GM18873 (cell line): ENCODE measurements at regions not wholly inside any gene's neighbourhood (a gene's known extent, or its start where the extent isn't known, plus 50 kb on each side); places are given as distances from the start of the nearest gene placed in this dataset.
"Not testable (repeated sequence)": the region's sequence is repeated elsewhere in the genome, so short reads cannot be mapped to it uniquely, and the experiment has no call there.

ENCODE experiments used
- ATAC-seq: cut with Tn5 transposase; IDR thresholded peaks from one replicate; pipeline ENCODE4 v1.9.1; 2021; ENCODE audit warnings: mild to moderate bottlenecking, moderate library complexity, moderate number of reproducible peaks; ENCODE audit not compliant: unreplicated experiment, low FRiP score

GRCh38 chr1:187771396-187771795 lies 942.6 kb downstream of the PLA2G4A start:
- ATAC-seq, result no peak

DNA sequence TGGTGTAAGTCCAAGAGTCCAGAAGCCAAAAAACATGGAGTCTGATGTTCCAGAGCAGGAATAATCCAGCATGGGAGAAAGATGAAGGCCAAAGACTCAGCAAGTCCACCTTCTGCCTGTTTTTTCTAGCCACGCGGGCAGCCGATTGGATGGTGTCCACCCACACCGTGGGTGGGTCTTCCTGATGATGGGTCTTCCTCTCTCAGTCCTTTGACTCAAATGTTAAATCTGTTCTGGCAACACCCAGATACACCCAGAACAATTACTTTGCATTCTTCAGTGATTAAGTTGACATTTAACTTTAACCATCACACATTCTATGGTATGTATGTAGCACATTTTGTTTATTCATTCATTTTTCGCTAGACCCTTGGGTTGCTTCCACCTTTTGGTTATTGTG lies 944.4 kb downstream of the PLA2G4A start:
- ATAC-seq, result no peak

DNA sequence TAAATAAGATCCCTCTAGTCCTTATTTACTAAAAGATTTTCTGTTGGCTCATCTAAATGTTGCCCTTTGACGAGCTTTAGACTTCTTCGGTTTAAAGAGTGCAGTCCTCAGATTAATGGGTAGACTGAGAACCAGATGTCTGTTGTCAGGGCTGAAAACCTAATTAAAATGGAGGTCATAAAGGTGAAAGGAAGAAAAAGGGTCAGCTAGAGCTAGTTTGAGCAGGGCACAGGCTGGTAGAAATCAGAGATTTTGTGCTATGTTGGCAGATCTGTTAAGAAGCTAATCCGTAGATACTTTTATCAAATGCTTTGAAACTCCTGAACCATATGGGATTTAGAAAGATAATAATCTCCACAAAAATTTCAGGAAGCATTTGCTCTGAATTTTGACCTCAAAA lies 959.0 kb downstream of the PLA2G4A start:
- no peak for ATAC-seq

GRCh38 chr1:187788718-187789117 lies 960.0 kb downstream of the PLA2G4A start:
- no peak for ATAC-seq

GRCh38 chr1:187790724-187791123 lies 962.0 kb downstream of the PLA2G4A start:
- no peak for ATAC-seq

DNA sequence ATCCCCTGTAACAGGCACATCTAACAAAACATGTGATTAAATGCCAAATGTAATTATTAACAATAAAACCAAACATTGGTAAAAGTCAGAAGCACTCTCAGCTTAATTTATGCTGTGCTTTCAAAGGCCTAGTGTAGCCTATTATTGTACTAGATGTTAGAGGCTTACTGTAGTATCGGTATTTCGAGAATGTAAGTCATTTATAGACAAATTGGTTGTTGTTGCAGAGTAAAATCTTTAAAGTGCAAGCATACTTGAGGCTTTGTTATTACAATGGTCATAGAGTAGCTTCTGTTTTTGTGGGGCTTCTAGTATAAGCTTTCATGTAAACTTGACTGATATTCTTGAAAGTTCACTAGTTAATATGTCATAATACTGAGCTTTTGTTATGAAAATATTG lies 965.8 kb downstream of the PLA2G4A start:
- ATAC-seq, result no peak

- ATAC-seq, result no peak
Measured at GRCh38 chr1:187809549-187809948, 980.8 kb downstream of the PLA2G4A start.

GRCh38 chr1:187816646-187817045 lies 987.9 kb downstream of the PLA2G4A start:
- no peak for ATAC-seq

DNA sequence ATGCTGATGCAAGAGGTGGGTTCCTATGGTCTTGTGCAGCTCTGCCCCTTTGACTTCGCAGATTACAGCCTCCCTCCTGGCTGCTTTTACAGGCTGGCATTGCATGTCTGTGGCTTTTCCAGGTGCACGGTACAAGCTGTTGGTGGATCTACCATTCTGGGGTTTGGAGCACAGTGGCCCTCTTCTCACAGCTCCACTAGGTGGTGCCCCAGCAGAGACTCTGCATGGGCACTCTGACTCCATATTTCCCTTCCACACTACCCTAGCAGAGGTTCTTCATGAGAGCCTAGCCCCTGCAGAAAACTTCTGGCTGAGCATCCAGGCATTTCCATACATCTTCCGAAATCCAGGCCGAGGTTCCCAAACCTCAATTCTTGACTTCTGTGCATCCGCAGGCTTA lies 989.0 kb downstream of the PLA2G4A start:
- no peak for ATAC-seq

DNA sequence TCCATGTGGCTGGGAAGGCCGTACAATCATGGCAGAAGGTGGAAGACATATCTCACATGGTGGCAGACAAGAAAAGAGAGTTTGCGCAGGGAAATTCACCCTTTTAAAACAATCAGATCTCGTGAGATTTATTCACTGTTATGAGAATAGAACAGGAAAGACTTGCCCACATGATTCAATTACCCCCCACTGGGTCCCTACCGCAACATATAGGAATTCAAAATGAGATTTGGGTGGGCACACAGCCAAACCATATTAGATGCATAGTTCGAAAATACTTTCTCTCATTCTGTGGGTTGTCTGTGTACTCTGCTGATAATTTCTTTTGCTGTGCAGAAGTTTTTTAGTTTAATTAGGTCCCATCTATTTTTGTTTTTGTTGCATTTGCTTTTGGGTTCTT lies 990.3 kb downstream of the PLA2G4A start:
- ATAC-seq, result no peak

DNA sequence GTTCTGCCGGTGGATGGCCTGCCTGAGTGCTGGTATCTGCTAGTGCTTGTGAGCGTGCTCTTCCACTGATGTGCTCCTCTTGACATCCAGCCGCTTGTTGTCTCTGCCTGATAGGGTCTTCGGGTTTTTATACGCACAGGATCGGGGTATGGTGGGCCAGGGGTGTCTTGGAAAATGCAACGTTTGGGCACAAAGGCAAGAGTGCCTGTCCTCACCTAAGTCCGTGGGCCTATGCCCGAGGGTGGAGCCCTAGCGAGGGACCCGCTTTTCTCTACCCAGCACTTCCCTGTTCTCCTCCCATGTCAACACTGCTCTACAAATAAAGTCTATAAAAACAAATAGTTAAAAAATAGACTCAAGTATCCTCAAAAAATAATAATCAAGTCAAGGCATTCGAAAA lies 1007.8 kb downstream of the PLA2G4A start:
- ATAC-seq, result no peak

DNA sequence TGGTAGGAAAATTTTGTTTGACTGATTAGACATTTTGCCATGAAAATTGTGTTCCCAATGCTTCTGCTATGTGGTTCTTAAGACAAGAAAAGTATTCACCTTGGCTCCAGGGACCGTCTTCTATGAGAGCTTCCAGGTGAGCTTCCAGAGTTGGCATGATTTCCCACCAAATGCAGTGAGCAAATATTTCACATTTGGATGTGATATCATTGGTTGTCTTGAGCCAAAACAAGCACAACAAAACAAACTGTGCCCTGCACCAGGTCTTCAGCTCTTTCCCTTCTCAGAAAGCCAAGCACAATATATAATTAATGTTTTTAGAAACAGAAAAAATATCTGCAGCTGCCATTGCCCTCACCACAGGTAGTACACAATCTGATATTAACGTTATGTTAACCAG lies 1009.0 kb downstream of the PLA2G4A start:
- no peak for ATAC-seq

- ATAC-seq, result no peak
Measured at GRCh38 chr1:187838335-187839293, 1009.9 kb downstream of the PLA2G4A start.

GRCh38 chr1:187839873-187840272 lies 1011.1 kb downstream of the PLA2G4A start:
- no peak for ATAC-seq

DNA sequence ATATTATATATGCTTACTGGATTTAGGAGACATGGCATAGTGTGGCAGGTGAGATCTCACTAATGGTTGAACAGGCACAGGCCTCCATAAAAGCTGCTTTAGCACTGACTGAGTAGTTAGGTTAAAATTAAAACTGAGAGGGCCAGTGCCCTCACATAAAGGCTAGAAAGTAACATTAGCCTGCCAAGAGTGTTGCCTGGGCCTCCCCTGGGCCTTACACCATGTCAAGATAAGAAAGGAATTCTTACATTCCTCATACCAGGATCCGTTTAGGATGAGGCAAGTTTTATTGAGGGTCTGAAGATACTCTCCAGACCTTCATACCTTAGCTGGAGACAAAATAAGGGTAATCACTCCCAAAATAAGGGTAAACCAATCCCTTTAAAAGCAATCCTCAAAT lies 1011.8 kb downstream of the PLA2G4A start:
- no peak for ATAC-seq

DNA sequence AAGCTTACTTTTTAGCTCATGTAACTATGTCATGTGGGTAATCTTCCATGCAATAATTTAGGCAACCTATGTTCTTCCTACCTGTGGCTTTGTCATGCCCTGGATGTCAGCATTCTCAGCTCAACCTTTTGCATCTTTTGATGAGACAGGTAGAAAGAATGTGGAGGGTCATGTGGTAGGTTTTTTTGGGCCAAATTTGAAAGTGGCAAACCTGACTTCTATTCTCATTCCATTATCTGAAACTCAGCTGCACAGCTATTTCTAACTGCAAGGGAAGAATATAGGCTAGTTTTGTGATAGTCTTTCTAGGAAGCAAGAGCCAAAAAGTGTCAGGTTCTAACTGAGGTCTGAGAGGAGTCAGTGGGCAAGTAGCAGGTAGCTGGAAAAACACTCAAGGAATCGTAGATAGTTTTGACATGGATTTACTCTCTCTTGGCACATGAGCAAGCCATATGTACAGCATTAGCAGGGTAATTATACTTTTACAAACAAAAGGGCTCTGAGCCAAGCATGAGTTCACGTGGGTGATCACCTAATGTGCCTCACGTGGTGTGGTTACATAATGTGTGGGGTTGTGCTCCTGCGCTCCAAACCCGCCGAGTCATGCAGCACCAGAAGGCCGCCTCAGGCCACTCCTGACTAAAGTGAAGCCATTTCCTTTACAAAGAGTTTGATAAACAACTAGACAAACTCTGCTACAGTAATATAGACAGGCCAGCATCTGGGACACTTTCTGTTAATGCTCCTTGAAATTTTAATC lies 1013.8 kb downstream of the PLA2G4A start:
- ATAC-seq, result no peak

DNA sequence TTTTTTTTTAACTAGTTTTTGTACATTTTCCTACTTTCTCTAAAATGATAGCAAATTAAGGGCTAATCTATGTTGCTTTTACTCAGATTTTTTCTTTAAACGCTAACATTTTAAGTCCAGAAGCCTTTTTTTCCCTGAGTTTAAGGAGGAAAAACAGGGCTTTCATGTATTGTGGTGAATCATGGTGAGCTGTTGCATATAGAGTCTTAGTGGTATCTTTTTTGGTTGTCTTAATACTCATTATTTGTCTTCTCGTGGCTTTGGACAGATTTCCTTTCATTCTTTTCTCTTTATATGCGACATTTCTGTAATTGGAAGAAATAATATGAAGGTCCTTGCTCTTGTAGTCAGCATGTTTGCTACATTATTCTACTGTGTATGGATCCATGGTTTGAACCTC lies 1015.6 kb downstream of the PLA2G4A start:
- no peak for ATAC-seq

DNA sequence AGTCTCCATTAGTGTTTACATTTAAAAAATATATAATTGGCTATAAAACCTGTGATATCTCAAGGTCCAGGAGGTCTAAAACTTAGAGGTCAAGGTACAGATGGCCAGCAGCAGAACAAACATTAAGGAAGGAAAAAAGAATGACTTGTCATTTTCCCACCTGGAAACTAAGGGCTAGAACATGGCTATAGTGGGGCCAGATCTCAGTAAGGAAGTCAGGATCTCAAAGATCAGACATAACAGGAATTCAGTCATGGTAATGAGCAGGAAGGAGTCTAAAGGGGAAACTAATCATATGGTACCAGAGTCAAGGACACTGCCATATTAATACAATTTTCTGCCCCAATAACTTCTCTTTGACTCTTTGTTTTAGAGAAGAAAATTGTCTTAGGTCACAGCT lies 1018.8 kb downstream of the PLA2G4A start:
- no peak for ATAC-seq

DNA sequence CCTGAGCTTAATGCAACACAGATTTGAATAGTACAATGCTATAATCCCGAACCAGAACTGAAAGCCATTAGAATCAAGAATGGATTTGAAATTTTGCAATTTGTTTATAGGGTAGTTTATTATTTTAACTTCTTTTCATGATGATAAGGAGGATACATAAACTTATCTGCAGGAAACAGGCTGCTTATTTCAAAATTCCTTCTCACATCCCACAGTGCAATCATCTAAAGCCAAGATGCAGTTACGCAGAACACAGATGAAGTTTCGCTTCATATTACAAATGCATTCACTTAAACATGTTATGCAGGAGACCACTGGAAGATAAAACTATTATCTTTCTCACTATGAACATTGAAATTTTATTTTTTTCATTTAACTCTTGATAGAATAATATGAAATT lies 1019.6 kb downstream of the PLA2G4A start:
- no peak for ATAC-seq

DNA sequence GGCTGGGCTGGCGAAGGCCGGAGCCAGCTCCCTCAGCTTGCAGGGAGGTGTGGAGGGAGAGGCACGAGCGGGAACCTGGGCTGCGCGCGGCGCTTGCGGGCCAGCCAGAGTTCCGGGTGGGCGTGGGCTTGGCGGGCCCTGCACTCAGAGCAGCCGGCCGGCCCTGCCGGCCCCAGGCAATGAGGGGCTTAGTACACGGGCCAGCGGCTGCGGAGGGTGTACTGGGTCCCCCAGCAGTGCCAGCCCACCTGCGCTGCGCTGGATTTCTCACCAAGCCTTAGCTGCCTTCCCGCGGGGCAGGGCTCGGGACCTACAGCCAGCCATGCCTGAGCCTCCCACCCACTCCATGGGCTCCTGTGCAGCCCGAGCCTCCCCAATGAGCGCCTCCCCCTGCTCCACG lies 1021.4 kb downstream of the PLA2G4A start:
- not testable (repeated sequence) for ATAC-seq

GRCh38 chr1:187853505-187853904 lies 1024.8 kb downstream of the PLA2G4A start:
- ATAC-seq, result no peak

- ATAC-seq, result no peak
Measured at GRCh38 chr1:187854457-187854856, 1025.7 kb downstream of the PLA2G4A start.
